GM12801 (cell line): ENCODE measurements at regions not wholly inside any gene's neighbourhood (a gene's known extent, or its start where the extent isn't known, plus 50 kb on each side); places are given as distances from the start of the nearest gene placed in this dataset.

Experiments
- CTCF ChIP-seq: IDR thresholded peaks from one replicate; pipeline ENCODE4 v1.5.1; 2011; ENCODE audit warnings: control low read depth; ENCODE audit not compliant: insufficient read length; ENCODE audit errors: extremely low read depth

- TF ChIP-seq CTCF = no peak
These were observed 156.6 kb upstream of the BTG1 start for GRCh38 chr12:92302041-92302829.

GRCh38 chr12:92301356-92301755 lies 155.7 kb upstream of the BTG1 start:
- no peak for TF ChIP-seq CTCF

- no peak for TF ChIP-seq CTCF
These were observed 155.1 kb upstream of the BTG1 start for GRCh38 chr12:92300777-92301176.

GRCh38 chr12:92299744-92300143 lies 154.1 kb upstream of the BTG1 start:
- TF ChIP-seq CTCF = no peak

GRCh38 chr12:92299344-92299743 lies 153.7 kb upstream of the BTG1 start:
- no peak for TF ChIP-seq CTCF

GRCh38 chr12:92297932-92298696 lies 152.5 kb upstream of the BTG1 start:
- no peak for TF ChIP-seq CTCF

GRCh38 chr12:92297405-92297804 lies 151.8 kb upstream of the BTG1 start:
- no peak for TF ChIP-seq CTCF
